ENCODE measurements at regions not wholly inside any gene's neighbourhood (a gene's known extent, or its start where the extent isn't known, plus 50 kb on each side); places are given as distances from the start of the nearest gene placed in this dataset.

GRCh38 chr14:85789506-85789905 lies 259.6 kb downstream of the FLRT2 start:
- DNase-seq (ENCODE audit: low spot score) = no peak
- TF ChIP-seq CTCF (IDR thresholded peaks at IDR 0.05; ENCODE audit: extremely low read depth, missing control alignments) = no peak

- DNase-seq (ENCODE audit: low spot score) = no peak
- no peak for TF ChIP-seq CTCF (IDR thresholded peaks at IDR 0.05; ENCODE audit: extremely low read depth, missing control alignments)
Measured at GRCh38 chr14:85788470-85789233, 258.7 kb downstream of the FLRT2 start.

GRCh38 chr14:85766295-85766694 lies 236.4 kb downstream of the FLRT2 start:
- DNase-seq (ENCODE audit: low spot score) = no peak
- TF ChIP-seq CTCF (IDR thresholded peaks at IDR 0.05; ENCODE audit: extremely low read depth, missing control alignments) = no peak

GRCh38 chr14:85764822-85765221 lies 234.9 kb downstream of the FLRT2 start:
- no peak for DNase-seq (ENCODE audit: low spot score)
- no peak for TF ChIP-seq CTCF (IDR thresholded peaks at IDR 0.05; ENCODE audit: extremely low read depth, missing control alignments)

- TF ChIP-seq CTCF (IDR thresholded peaks at IDR 0.05; ENCODE audit: extremely low read depth, missing control alignments) = no peak
- no peak for DNase-seq (ENCODE audit: low spot score)
Measured at GRCh38 chr14:85762526-85762925, 232.6 kb downstream of the FLRT2 start.

GRCh38 chr14:85752175-85752574 lies 222.2 kb downstream of the FLRT2 start:
- TF ChIP-seq CTCF (IDR thresholded peaks at IDR 0.05; ENCODE audit: extremely low read depth, missing control alignments) = no peak
- DNase-seq (ENCODE audit: low spot score) = no peak

GRCh38 chr14:85744573-85744972 lies 214.6 kb downstream of the FLRT2 start:
- no peak for TF ChIP-seq CTCF (IDR thresholded peaks at IDR 0.05; ENCODE audit: extremely low read depth, missing control alignments)
- no peak for DNase-seq (ENCODE audit: low spot score)
